Inflammatory macrophage treated with lipopolysaccharide for 1 hour (primary cell): ENCODE measurements at regions not wholly inside any gene's neighbourhood (a gene's known extent, or its start where the extent isn't known, plus 50 kb on each side); places are given as distances from the start of the nearest gene placed in this dataset.

ENCODE experiments used
- DNase-seq, 2 donors: peaks; one replicate each; pipeline ENCODE4 v3.0.0-alpha.2; 2020 to 2022

GRCh38 chr1:13976485-13976884 lies 276.5 kb downstream of the PRDM2 start:
- DNase-seq = no peak

- no peak for DNase-seq
Measured at GRCh38 chr1:13981142-13981541, 281.2 kb downstream of the PRDM2 start.

GRCh38 chr1:13983393-13983792 lies 283.4 kb downstream of the PRDM2 start:
- DNase-seq = no peak

- DNase-seq = no peak
Measured at GRCh38 chr1:13990939-13991338, 291.0 kb downstream of the PRDM2 start.

GRCh38 chr1:13992489-13993285 lies 292.7 kb downstream of the PRDM2 start:
- DNase-seq = no peak

GRCh38 chr1:13994386-13994785 lies 294.4 kb downstream of the PRDM2 start:
- DNase-seq = no peak

- no peak for DNase-seq
Measured at GRCh38 chr1:13996334-13996733, 296.3 kb downstream of the PRDM2 start.

- DNase-seq = no peak
Measured at GRCh38 chr1:14003552-14003951, 303.6 kb downstream of the PRDM2 start.

GRCh38 chr1:14009582-14009981 lies 309.6 kb downstream of the PRDM2 start:
- no peak for DNase-seq

- no peak for DNase-seq
Measured at GRCh38 chr1:14010476-14010875, 310.5 kb downstream of the PRDM2 start.

- DNase-seq = no peak
Measured at GRCh38 chr1:14011132-14011531, 311.1 kb downstream of the PRDM2 start.

GRCh38 chr1:14011888-14012287 lies 311.9 kb downstream of the PRDM2 start:
- DNase-seq = no peak

- DNase-seq = no peak
Measured at GRCh38 chr1:14014929-14015328, 314.9 kb downstream of the PRDM2 start.

- DNase-seq = no peak
Measured at GRCh38 chr1:14015917-14016316, 315.9 kb downstream of the PRDM2 start.

GRCh38 chr1:14017531-14017961 lies 317.6 kb downstream of the PRDM2 start:
- no peak for DNase-seq

- no peak for DNase-seq
Measured at GRCh38 chr1:14019461-14019860, 319.5 kb downstream of the PRDM2 start.

GRCh38 chr1:14020006-14020405 lies 320.0 kb downstream of the PRDM2 start:
- no peak for DNase-seq

- DNase-seq = no peak
Measured at GRCh38 chr1:14027099-14027498, 327.1 kb downstream of the PRDM2 start.

- no peak for DNase-seq
Measured at GRCh38 chr1:14031461-14031860, 331.5 kb downstream of the PRDM2 start.

- no peak for DNase-seq
Measured at GRCh38 chr1:14034506-14034905, 334.5 kb downstream of the PRDM2 start.

- no peak for DNase-seq
Measured at GRCh38 chr1:14037101-14037847, 337.3 kb downstream of the PRDM2 start.

GRCh38 chr1:14039582-14040430 lies 339.8 kb downstream of the PRDM2 start:
- no peak for DNase-seq

- DNase-seq = no peak
Measured at GRCh38 chr1:14049965-14050364, 350.0 kb downstream of the PRDM2 start.
